GM18508 (cell line): ENCODE measurements at regions not wholly inside any gene's neighbourhood (a gene's known extent, or its start where the extent isn't known, plus 50 kb on each side); places are given as distances from the start of the nearest gene placed in this dataset.
"Not testable (repeated sequence)": the region's sequence is repeated elsewhere in the genome, so short reads cannot be mapped to it uniquely, and the experiment has no call there.

ENCODE experiments used
- ATAC-seq: cut with Tn5 transposase; IDR thresholded peaks from one replicate; pipeline ENCODE4 v1.9.1; 2021; ENCODE audit warnings: moderate number of reproducible peaks; ENCODE audit not compliant: insufficient read depth, unreplicated experiment

GRCh38 chr2:224215611-224216010, 176.5 kb upstream of the SERPINE2 start:
- not testable (repeated sequence) for ATAC-seq

- ATAC-seq = no peak
These were observed 174.3 kb upstream of the SERPINE2 start for GRCh38 chr2:224213396-224213795.

DNA sequence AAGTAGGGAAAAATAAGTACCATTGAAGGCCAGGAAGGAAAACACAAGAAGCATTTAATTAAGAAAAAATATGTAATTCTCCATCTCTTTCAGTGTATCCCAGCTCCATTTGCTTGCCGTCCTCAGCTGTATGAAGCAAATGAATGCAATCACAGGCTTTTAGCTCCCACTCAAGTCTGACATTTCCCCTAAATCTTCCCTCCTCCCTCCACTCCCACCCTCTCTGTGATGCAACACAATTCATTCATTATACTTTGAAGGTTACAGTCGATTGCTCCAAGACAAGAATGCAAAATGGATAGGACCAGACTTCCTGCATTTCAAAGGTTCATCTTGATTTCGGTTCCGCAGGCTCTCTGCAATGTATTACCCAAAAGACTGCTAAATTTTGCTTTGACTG, 172.7 kb upstream of the SERPINE2 start:
- ATAC-seq = no peak

GRCh38 chr2:224211181-224211480, 172.0 kb upstream of the SERPINE2 start:
- ATAC-seq = no peak

DNA sequence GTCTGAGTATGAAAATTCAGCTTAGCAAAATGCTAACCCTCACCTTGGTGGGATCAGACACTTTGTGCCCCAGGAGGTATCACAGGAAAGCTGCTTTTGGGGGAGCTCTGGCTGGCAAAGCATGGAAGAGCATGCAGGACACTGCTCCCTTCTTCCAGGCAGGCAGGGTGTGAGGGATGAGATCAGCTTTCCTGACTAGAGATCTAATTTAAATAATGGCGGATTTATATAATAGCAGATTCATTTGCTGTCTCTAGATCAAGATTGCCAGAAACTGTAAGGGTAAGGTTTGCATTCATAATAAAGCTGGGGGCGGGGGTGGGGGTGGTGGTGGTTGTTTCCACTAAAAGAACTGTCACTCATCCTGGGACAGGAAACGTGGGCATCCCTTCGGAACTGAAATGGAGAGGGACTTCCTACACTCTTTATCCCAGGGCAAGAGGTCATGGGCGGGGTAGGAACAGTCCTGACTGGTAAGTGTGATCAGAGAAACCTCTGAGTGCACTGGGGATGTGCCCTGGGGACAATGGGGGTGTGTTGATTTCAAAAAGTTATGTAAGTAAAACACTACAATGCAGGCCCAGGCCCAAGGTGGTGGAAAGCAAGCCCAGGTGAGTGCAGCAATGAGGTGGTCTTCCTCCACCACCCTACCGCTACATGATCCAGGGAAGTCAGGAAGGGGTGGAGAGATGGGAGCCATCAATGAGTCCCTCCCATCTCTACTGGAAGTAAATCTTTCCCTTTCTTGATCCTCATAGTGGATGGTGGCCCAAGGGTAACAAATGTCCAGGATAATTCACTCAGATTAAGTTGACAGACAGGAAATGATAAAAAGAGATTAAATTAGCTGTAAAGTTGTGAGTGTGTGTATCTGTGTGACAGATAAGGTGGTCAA, 171.4 kb upstream of the SERPINE2 start:
- no peak for ATAC-seq

DNA sequence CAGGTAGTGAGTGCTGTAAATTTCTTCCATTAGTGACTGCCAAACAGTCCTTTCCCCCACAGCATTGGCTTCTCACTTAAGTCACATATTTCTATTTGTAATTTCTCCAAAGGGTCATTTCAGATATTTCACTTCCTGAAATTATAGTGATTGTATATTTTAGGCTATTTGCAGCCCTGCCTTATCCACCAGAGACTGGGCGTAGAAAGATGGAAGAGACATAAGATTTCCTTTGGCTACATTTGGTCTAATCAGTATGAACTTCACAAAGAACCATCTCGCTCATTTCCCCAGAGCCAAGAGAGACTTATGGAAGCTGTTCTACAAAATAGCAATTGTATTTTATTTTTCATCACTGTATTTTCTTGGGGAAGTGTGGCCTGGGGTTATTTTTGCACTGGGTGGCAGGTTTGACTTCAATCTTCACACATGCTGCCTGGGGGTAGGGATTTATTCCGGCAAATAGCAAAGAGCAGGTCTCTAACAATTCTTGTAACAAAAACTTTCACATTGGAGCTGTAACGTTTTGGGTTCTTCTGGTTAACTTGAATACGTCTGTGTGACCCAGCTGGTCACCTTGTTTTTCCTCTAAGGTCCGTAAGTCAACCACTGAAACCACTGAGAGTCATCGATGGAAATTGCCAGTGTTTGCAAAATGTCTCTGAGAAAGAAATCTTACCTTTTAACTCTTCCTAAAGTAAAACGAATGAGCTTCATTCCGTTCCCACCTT, 170.6 kb upstream of the SERPINE2 start:
- no peak for ATAC-seq

- ATAC-seq = no peak
These were observed 169.4 kb upstream of the SERPINE2 start for GRCh38 chr2:224208443-224208842.

GRCh38 chr2:224208007-224208406, 168.9 kb upstream of the SERPINE2 start:
- no peak for ATAC-seq

DNA sequence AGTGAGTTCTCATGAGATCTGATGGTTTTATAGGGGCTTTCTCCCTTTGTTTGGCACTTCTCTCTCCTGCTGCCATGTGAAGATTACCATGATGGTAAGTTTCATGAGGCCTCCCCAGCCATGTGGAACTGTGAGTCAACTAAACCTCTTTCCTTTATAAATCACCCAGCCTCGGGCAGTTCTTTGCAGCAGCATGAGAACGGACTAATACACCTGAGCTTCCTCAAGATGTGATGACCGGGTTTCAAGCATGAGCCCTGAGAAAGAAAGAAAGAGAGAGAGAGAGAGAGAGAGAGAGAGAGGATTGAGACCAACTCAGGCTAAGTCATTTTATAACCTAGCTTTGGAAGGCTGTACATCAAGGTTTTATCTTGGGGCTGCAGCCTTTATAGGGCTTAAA, 167.7 kb upstream of the SERPINE2 start:
- ATAC-seq = no peak

DNA sequence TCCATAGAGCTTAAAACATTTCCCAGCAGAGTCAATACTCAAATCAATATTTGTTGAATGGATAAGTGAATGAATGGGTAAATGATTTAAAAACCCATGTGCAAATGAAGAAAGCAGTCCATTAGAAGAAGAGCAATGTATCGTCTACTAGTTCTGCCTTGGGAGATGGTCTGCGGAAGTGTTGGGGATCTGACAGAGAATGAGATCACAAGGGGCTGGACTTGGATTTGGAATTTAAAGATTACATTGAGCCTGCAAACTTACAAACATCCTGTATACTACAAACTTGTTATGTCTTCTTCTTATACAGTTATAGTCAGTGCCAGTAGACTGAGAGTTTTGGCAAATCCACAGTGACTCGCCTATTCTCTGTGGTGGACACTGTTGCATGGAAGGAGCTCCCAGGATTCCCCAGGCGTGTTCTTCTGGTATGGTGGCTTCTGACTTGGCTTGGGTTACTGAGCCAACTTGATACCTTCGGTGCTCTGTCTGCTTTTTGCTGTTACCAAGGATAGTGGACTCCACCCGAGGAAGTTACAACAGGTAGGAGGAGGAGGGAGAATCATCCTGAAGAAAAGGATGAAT, 163.3 kb upstream of the SERPINE2 start:
- ATAC-seq = no peak

DNA sequence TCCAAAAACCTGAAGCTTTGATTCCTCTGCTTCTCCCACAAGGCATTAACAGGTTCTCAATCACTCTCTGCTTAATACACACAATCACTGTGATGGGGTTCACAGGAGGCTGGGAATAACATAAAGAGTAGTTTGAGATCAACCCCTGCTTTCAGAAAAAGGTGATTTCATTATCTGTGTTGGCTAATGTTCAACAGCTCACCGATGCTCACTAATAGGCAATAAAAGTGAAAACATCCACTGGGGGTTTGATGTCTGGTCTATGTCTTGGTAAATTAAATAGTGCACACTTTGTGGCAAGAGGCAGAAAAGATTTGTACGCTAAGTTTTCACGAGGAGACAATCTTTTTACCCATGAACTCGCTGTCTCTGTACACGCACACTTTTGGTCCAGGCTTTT, 159.3 kb upstream of the SERPINE2 start:
- ATAC-seq = no peak

DNA sequence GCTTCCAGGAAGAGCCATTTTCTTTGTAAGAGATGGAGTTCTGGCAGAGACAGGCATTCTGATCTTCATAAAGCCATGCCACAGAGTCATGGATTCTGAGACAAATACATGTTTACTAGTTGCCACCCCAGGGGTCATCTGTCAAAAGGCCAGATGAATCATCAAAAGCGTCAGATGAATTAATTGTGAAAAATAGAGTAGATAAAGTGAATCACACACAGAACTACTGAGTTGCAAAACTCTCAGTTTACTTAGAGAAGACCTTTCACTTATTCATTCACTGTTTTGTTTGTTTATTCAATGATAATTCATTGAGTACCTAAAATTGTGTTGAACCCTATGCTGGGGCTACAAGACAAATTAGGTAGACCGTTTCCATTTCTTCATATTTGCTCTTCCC, 157.7 kb upstream of the SERPINE2 start:
- ATAC-seq = no peak

GRCh38 chr2:224195925-224196571, 157.0 kb upstream of the SERPINE2 start:
- no peak for ATAC-seq

DNA sequence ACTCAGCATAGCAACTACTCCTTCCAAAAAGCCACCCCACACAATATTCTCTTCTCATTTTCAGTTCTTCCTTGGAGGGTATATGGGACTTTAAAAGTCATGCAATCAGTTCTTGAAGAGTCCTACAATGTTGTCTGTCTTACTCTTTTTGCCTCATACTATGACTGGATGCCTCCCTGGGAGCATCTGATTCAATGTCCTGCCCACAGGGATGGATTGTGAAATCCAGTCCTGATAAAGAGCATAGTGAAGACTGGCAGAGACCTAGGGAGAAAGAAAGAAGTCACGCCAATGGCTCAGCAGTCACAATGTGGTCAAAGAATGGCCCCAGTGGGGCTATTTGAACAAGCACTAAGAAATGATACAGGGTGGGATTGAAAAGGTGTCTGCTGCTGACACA, 155.1 kb upstream of the SERPINE2 start:
- no peak for ATAC-seq

GRCh38 chr2:224191465-224191864, 152.4 kb upstream of the SERPINE2 start:
- ATAC-seq = no peak

DNA sequence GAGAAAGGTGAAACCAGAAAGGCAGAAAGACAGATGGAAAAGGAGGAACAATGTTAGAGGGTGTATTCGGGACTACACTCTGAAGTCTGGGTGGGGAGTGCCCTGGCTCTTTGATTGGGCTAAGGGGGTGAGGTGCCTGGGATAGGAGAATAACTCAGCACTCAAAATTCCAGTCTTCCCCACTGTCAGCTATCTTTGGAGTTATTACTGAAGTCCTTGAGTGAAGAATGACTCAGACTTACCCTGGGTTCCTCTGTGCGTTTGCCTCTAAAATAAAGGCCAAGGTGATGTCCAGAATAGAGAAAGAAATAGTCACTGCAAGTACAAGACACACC, 151.8 kb upstream of the SERPINE2 start:
- no peak for ATAC-seq

DNA sequence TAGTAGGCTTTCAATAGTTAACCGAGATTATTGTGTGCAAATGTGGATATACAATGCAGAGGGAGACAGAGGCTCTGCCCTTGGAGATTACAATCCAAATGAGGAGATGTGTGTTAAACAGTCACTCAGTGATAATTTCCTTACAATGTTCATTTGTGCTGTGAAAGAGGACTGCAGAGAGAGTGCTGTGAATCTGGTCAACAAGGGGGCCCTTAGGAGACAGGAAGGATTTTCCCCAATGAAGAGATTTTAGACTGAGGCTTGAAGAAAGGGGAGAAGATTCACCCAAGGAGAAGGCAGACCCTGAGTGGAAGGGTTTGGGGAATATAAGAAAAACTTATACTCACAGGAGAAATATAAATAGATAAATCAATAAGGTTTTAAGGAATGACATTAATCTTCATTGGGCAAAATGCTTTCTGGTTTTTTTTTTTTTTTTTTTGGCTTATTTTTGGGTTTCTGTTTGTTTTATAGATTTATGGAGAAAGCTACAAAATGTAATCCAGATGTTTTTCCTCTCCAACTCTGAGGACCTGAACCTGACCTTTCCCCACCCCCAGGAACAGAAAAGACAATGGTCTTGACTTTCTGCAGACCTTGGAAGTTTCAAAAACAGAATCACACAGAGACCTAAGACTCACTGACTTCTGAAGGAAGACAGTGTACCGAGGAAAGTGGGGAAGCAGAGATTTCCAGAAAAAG, 151.3 kb upstream of the SERPINE2 start:
- no peak for ATAC-seq

GRCh38 chr2:224187220-224187619, 148.1 kb upstream of the SERPINE2 start:
- ATAC-seq = no peak

GRCh38 chr2:224185023-224185601, 146.0 kb upstream of the SERPINE2 start:
- ATAC-seq = no peak

GRCh38 chr2:224183086-224183485, 144.0 kb upstream of the SERPINE2 start:
- no peak for ATAC-seq
